HG03558 (cell line): ENCODE measurements at regions not wholly inside any gene's neighbourhood (a gene's known extent, or its start where the extent isn't known, plus 50 kb on each side); places are given as distances from the start of the nearest gene placed in this dataset.
A peak's percentile ranks its signal among the peaks of the same experiment; 100 is the strongest.

Experiments used
- ATAC-seq: cut with Tn5 transposase; IDR thresholded peaks from one replicate; pipeline ENCODE4 v1.9.1; 2021; ENCODE audit warnings: moderate number of reproducible peaks; ENCODE audit not compliant: unreplicated experiment; ENCODE audit errors: extremely low read depth

DNA sequence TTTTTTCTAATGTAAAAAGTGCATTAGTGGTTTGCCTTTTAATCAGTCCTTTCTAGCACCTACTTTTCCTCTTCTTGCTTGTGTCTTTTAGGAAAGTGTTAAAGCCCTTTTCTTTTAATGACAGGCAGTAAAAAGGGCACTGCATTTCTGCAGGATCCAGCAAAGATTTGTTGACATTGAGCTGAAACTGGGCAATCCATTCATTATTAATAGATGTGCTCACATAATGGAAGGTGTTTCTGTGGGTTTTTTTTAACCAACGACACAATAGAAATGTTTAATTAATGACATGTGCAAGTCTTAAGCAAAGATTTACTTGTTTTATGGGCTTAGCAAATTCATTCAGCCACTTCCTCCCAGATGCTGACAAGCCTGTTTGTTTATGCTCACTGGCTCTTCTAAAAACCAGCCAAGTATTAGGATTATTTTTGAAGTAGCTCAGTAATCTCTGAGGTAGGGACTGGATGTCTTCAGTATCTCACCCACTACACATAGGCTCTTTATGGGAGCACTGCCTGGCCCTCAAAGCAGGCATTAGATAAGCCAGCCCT lies 1201.1 kb downstream of the SORCS1 start:
- ATAC-seq, result no peak

GRCh38 chr10:105956550-105956949 lies 1208.0 kb downstream of the SORCS1 start:
- no peak for ATAC-seq

GRCh38 chr10:105953861-105954260 lies 1210.6 kb downstream of the SORCS1 start:
- no peak for ATAC-seq

GRCh38 chr10:105953056-105953455 lies 1211.5 kb downstream of the SORCS1 start:
- ATAC-seq, result no peak

- ATAC-seq, result peak; percentile 80
Measured at GRCh38 chr10:105952153-105952552, 1212.4 kb downstream of the SORCS1 start.

DNA sequence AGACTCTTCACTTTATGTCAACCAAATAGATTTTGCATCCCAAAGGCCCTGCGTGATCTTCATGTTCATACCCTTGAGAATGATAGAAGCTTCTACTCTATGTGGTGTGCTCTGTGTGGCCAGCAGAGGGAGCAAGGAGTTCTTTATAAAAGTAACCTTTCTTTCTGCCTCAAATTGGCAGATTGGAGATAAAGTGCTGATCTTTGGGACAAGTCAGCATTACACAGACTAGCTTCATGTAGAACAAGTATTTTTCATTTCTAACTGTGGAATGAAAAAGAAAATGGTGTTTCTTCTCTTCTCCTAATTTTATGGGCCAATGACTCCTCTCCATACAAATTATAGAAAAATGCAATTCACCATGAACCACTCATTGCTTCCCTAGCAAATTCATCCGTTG lies 1214.1 kb downstream of the SORCS1 start:
- no peak for ATAC-seq

- ATAC-seq, result no peak
Measured at GRCh38 chr10:105949721-105950120, 1214.8 kb downstream of the SORCS1 start.

DNA sequence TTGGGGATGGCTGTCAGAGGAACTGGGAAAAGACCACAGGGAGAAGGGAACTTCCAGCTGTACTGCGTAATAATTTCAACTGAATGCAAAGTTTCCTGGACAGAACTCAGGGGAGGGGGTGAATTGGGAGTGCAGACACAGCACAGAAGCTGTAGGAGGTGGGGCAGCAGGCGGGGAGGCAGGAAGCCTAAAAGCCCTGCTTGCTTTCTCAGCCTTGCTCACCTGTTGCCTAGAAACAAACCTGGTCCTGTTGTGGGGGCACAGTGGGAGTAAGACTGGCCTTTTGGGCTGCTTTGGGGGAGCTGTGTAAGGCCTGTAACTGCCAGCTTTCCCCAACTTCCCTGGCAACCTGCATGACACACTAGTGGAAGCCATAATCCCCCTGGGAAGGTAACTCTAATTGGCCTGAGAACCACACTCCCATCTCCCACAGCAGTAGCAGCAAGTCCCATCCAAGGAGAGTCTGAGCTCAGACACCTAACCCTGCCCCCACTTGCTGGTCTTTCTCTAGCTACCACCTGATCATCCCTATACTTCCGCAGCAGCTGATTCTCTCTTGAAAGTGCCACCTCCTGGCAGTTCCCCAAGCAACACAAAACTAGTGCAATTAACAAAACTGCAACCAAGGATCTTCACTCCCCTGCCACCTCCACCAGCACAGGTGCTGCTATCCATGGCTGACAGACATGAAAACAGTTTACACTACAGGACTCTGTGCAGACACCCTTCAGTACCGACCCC lies 1239.3 kb downstream of the SORCS1 start:
- no peak for ATAC-seq

DNA sequence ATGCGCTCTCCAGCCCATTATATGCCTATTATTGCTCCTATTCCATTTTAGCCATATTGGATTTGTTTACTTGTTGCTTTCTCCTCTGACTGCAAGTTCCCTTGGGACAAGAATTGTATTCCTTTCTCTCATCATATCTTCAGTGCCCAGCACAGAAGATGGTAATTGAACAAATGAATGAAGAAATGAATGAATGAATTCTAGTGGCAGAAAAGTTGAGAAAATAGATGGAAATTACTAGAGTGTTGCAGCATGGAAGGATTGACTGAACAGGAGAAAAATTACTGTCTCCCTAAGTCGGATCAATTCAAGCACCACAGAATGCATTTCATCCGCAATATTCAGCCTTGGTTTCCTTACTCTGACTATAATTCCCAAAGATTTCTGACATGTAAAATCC lies 1243.2 kb downstream of the SORCS1 start:
- no peak for ATAC-seq

- no peak for ATAC-seq
Measured at GRCh38 chr10:105914432-105914831, 1250.1 kb downstream of the SORCS1 start.

- no peak for ATAC-seq
Measured at GRCh38 chr10:105908701-105909100, 1255.8 kb downstream of the SORCS1 start.

- no peak for ATAC-seq
Measured at GRCh38 chr10:105885495-105885894, 1244.4 kb downstream of the SORCS3 start.

GRCh38 chr10:105879401-105879800 lies 1238.3 kb downstream of the SORCS3 start:
- ATAC-seq, result no peak

DNA sequence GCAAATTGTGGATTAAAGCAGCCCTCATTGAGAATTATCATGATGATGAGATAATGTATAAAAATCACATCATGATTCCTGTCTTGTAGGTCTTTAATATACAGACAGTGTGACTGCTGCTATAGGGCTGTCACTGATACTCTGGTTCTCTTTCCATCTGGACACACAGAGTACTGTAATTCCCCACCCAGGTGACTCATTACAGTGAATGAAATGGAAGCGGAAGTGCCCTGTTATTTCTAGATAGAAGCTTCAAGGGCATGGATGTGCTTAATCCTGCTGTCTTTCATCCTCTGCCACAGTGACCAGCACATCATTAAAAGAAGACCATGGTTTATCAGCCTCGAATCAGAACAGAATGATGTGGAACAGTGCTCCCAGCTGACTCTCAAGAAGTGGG lies 1234.0 kb downstream of the SORCS3 start:
- ATAC-seq, result no peak

DNA sequence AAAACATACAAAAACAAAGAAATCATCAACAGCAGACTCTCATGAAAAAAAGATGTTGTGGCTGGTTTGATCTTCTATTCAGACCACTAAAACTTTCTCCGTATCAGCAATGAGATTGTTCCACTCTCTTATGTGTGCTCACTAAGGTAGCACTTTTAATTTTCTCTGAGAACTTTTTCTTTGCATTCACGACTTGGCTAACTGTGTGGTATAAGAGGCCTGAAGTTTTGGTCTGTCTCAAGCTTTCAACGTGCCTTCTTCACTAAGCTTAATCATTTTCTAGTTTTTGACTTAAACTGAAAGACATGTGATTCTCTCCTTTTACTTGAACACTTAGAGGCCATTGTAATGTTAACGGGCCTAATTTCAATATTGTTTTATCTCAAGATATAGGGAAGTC lies 1231.6 kb downstream of the SORCS3 start:
- ATAC-seq, result no peak

- no peak for ATAC-seq
Measured at GRCh38 chr10:105868935-105869334, 1227.8 kb downstream of the SORCS3 start.

DNA sequence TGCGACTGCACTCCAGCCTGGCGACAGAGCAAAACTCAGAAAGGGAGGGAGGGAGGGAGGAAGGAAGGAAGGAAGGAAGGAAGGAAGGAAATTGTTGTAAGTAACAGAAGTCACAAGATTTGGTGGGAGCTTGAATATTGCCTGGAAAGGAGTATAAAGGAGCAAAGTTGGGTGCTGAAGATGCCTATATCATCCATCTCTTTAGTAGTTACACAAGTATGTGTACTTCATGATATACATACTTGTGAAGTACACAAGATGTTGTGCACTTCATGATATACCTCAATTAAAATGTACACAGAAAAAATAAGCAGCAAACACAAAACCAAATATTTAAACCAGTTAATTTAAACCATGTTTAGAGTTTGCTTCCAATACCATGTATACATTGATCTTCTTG lies 1223.8 kb downstream of the SORCS3 start:
- no peak for ATAC-seq

- ATAC-seq, result no peak
Measured at GRCh38 chr10:105857268-105858264, 1216.5 kb downstream of the SORCS3 start.

- ATAC-seq, result no peak
Measured at GRCh38 chr10:105855791-105856190, 1214.7 kb downstream of the SORCS3 start.

DNA sequence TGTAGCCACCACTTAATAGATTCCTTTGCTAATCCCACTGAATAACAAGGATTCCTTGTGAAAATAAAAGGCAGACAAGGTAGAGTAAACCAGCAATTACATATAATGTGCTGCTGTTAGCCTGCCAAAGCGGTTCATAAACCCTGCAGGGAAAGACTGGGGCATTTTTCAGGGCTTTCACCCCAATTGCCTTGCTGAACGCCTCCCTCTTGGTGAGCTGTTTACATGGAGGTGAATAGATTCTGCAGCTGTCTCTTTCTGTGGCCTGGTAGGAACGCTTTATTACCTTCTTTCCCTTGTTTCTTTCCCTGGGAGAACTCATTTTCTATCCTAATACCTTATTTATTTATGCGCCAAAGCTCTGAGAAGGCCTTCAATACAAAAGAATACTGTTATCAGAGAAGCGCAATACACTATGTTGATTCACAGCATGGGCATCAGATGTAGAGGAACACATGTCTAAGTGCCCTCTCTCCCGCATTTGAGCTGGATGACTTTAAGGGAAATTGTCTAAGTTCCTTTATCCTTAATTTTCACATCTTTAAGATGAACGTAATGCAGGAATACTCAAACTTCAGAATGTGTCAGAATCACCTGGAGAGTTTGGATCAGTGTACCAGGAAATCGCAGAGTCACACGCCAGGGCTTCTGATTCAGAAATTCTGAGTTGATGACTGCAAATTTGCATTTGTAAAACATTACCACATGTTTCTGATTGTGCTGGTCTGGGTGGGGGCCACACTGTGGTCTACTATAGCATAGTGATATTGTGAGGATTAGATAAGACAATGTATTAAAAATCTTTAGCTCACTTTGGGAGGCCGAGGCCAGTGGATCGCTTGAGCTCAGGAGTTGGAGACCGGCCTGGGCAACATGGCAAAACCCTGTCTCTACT lies 1203.8 kb downstream of the SORCS3 start:
- no peak for ATAC-seq
